Keratinocyte (primary cell): ENCODE measurements at regions not wholly inside any gene's neighbourhood (a gene's known extent, or its start where the extent isn't known, plus 50 kb on each side); places are given as distances from the start of the nearest gene placed in this dataset.

ENCODE experiments used
- CTCF ChIP-seq, 3 experiments: IDR thresholded peaks in 1 of 3; conservative IDR thresholded peaks in 1 of 3; optimal IDR thresholded peaks in 1 of 3; 2 replicates in 2 of 3; 3 replicates in 1 of 3; pipeline versions ENCODE3 to v1.5.1; 2011; ENCODE audit warnings: low read length in 3 of 3, mild to moderate bottlenecking in 3 of 3, moderate library complexity in 2 of 3, control low read depth in 1 of 3, inconsistent platforms in 1 of 3; ENCODE audit not compliant: insufficient read depth in 2 of 3; ENCODE audit errors: extremely low read depth in 1 of 3
- EZH2 ChIP-seq: IDR thresholded peaks from one replicate; pipeline ENCODE4 v1.6.1; 2012; ENCODE audit warnings: inconsistent platforms, mild to moderate bottlenecking, low read length, moderate library complexity

- no peak for TF ChIP-seq CTCF (optimal IDR thresholded peaks at IDR 0.05 in 1 of 3, IDR thresholded peaks at IDR 0.05 in 1 of 3, conservative IDR thresholded peaks at IDR 0.05 in 1 of 3; ENCODE audit: extremely low read depth in 1 of 3, insufficient read depth in 2 of 3, low read length in 3 of 3)
- TF ChIP-seq EZH2 = no peak
Measured at GRCh38 chr7:16123117-16123770, 298.1 kb downstream of the CRPPA start.
